ENCODE measurements at regions not wholly inside any gene's neighbourhood (a gene's known extent, or its start where the extent isn't known, plus 50 kb on each side); places are given as distances from the start of the nearest gene placed in this dataset.

- H3K27ac ChIP-seq, result no peak overlapping the region
- no peaks in the 10 kb centered on the region for H3K9me3 ChIP-seq (ENCODE audit: low read depth)
- no peaks in the 10 kb centered on the region for H3K36me3 ChIP-seq
- no peaks in the 10 kb centered on the region for H3K4me1 ChIP-seq (ENCODE audit: low read depth)
- no peak for TF ChIP-seq CTCF (IDR thresholded peaks at IDR 0.05; ENCODE audit: low read depth, low read length)
- H3K4me3 ChIP-seq, result no peak overlapping the region
- no peaks in the 10 kb centered on the region for H3K27me3 ChIP-seq
- no peak for DNase-seq (ENCODE audit: low read depth in 1 of 2, low spot score in 1 of 2)
These were observed 244.3 kb downstream of the DIO2 start for GRCh38 chr14:79967001-79967400.

GRCh38 chr14:79965896-79966295 is 245.4 kb downstream of the DIO2 start:
- Histone ChIP-seq H3K27ac (no peak overlapping the region), H3K4me3 (no peak overlapping the region), H3K36me3 (no peaks in the 10 kb centered on the region), H3K4me1 (ENCODE audit: low read depth) (no peaks in the 10 kb centered on the region), H3K27me3 (no peaks in the 10 kb centered on the region), H3K9me3 (ENCODE audit: low read depth) (no peaks in the 10 kb centered on the region)
- no peak for TF ChIP-seq CTCF (IDR thresholded peaks at IDR 0.05; ENCODE audit: low read depth, low read length)
- no peak for DNase-seq (ENCODE audit: low read depth in 1 of 2, low spot score in 1 of 2)

- no peaks in the 10 kb centered on the region for H3K4me1 ChIP-seq (ENCODE audit: low read depth)
- no peak overlapping the region for H3K27ac ChIP-seq
- no peaks in the 10 kb centered on the region for H3K9me3 ChIP-seq (ENCODE audit: low read depth)
- no peak for TF ChIP-seq CTCF (IDR thresholded peaks at IDR 0.05; ENCODE audit: low read depth, low read length)
- no peak for DNase-seq (ENCODE audit: low read depth in 1 of 2, low spot score in 1 of 2)
- H3K4me3 ChIP-seq, result no peak overlapping the region
- no peaks in the 10 kb centered on the region for H3K36me3 ChIP-seq
- no peaks in the 10 kb centered on the region for H3K27me3 ChIP-seq
These were observed 250.1 kb downstream of the DIO2 start for GRCh38 chr14:79961197-79961596.

- TF ChIP-seq CTCF (IDR thresholded peaks at IDR 0.05; ENCODE audit: low read depth, low read length), result no peak
- H3K9me3 ChIP-seq (ENCODE audit: low read depth), result no peaks in the 10 kb centered on the region
- H3K27me3 ChIP-seq, result no peaks in the 10 kb centered on the region
These were observed 251.0 kb downstream of the DIO2 start for GRCh38 chr14:79960288-79960687.

GRCh38 chr14:79951572-79951971 is 259.7 kb downstream of the DIO2 start:
- no peaks in the 10 kb centered on the region for H3K36me3 ChIP-seq
- no peak for TF ChIP-seq CTCF (IDR thresholded peaks at IDR 0.05; ENCODE audit: low read depth, low read length)
- H3K9me3 ChIP-seq (ENCODE audit: low read depth), result no peaks in the 10 kb centered on the region
- no peaks in the 10 kb centered on the region for H3K4me1 ChIP-seq (ENCODE audit: low read depth)
- H3K4me3 ChIP-seq, result no peak overlapping the region
- no peak overlapping the region for H3K27ac ChIP-seq
- H3K27me3 ChIP-seq, result no peaks in the 10 kb centered on the region
- DNase-seq (ENCODE audit: low read depth in 1 of 2, low spot score in 1 of 2), result no peak

More at GRCh38 chr14:79960288-79960687, 251.0 kb downstream of the DIO2 start:
- no peaks in the 10 kb centered on the region for H3K36me3 ChIP-seq
- no peak overlapping the region for H3K27ac ChIP-seq
- DNase-seq (ENCODE audit: low read depth in 1 of 2, low spot score in 1 of 2), result no peak
- H3K4me3 ChIP-seq, result no peak overlapping the region
- no peaks in the 10 kb centered on the region for H3K4me1 ChIP-seq (ENCODE audit: low read depth)

- H3K27me3 ChIP-seq, result no peaks in the 10 kb centered on the region
- no peaks in the 10 kb centered on the region for H3K9me3 ChIP-seq (ENCODE audit: low read depth)
- no peak overlapping the region for H3K4me3 ChIP-seq
- DNase-seq (ENCODE audit: low read depth in 1 of 2, low spot score in 1 of 2), result no peak
- H3K4me1 ChIP-seq (ENCODE audit: low read depth), result no peaks in the 10 kb centered on the region
- H3K36me3 ChIP-seq, result no peaks in the 10 kb centered on the region
- TF ChIP-seq CTCF (IDR thresholded peaks at IDR 0.05; ENCODE audit: low read depth, low read length), result no peak
- H3K27ac ChIP-seq, result no peak overlapping the region
These were observed 261.4 kb downstream of the DIO2 start for GRCh38 chr14:79949906-79950305.
